ENCODE measurements at regions not wholly inside any gene's neighbourhood (a gene's known extent, or its start where the extent isn't known, plus 50 kb on each side); places are given as distances from the start of the nearest gene placed in this dataset.
A peak's percentile ranks its signal among the peaks of the same experiment; 100 is the strongest.
"Not testable (repeated sequence)": the region's sequence is repeated elsewhere in the genome, so short reads cannot be mapped to it uniquely, and the experiment has no call there.

- peaks cover 3% of the 10 kb centered on the region for H3K4me1 Mint-ChIP-seq (ENCODE audit: low read depth)
- H3K27me3 Mint-ChIP-seq: no peaks in the 10 kb centered on the region
- H3K4me3 Mint-ChIP-seq (ENCODE audit: low read depth): no peak overlapping the region
- TF ChIP-seq CTCF (IDR thresholded peaks at IDR 0.05; ENCODE audit: unreplicated experiment): no peak
- H3K27ac Mint-ChIP-seq: no peak overlapping the region
- H3K9me3 Mint-ChIP-seq (ENCODE audit: low read depth): peaks cover 7% of the 10 kb centered on the region
- DNase-seq (ENCODE audit: low spot score, unreplicated experiment): no peak
- peaks cover 4% of the 10 kb centered on the region for H3K36me3 Mint-ChIP-seq (ENCODE audit: insufficient read depth)
These were observed 289.3 kb downstream of the MDFIC start for GRCh38 chr7:115211171-115211570.

GRCh38 chr7:115210552-115210951 is 288.7 kb downstream of the MDFIC start:
- peaks cover 4% of the 10 kb centered on the region for H3K36me3 Mint-ChIP-seq (ENCODE audit: insufficient read depth)
- no peak overlapping the region for H3K27ac Mint-ChIP-seq
- TF ChIP-seq CTCF (IDR thresholded peaks at IDR 0.05; ENCODE audit: unreplicated experiment): no peak
- no peak for DNase-seq (ENCODE audit: low spot score, unreplicated experiment)
- H3K4me3 Mint-ChIP-seq (ENCODE audit: low read depth): no peak overlapping the region
- H3K27me3 Mint-ChIP-seq: no peaks in the 10 kb centered on the region
- peaks cover 11% of the 10 kb centered on the region for H3K9me3 Mint-ChIP-seq (ENCODE audit: low read depth)
- H3K4me1 Mint-ChIP-seq (ENCODE audit: low read depth): peaks cover 3% of the 10 kb centered on the region

- peak overlapping the region; percentile 31 for H3K27ac Mint-ChIP-seq
- DNase-seq (ENCODE audit: low spot score, unreplicated experiment): no peak
- no peak for TF ChIP-seq CTCF (IDR thresholded peaks at IDR 0.05; ENCODE audit: unreplicated experiment)
These were observed 287.0 kb downstream of the MDFIC start for GRCh38 chr7:115208710-115209560.

GRCh38 chr7:115206374-115206773 is 284.5 kb downstream of the MDFIC start:
- H3K4me3 Mint-ChIP-seq (ENCODE audit: low read depth); H3K27ac Mint-ChIP-seq; DNase-seq (ENCODE audit: low spot score, unreplicated experiment); H3K4me1 Mint-ChIP-seq (ENCODE audit: low read depth); H3K36me3 Mint-ChIP-seq (ENCODE audit: insufficient read depth); H3K27me3 Mint-ChIP-seq: not testable (repeated sequence)
- peaks cover 20% of the 10 kb centered on the region for H3K9me3 Mint-ChIP-seq (ENCODE audit: low read depth)

More at GRCh38 chr7:115208710-115209560, 287.0 kb downstream of the MDFIC start:
- H3K4me3 Mint-ChIP-seq (ENCODE audit: low read depth): no peak overlapping the region
- peaks cover 4% of the 10 kb centered on the region for H3K36me3 Mint-ChIP-seq (ENCODE audit: insufficient read depth)
- H3K9me3 Mint-ChIP-seq (ENCODE audit: low read depth): peaks cover 20% of the 10 kb centered on the region
- no peaks in the 10 kb centered on the region for H3K27me3 Mint-ChIP-seq
- peaks cover 3% of the 10 kb centered on the region for H3K4me1 Mint-ChIP-seq (ENCODE audit: low read depth)

- H3K4me3 Mint-ChIP-seq (ENCODE audit: low read depth): no peak overlapping the region
- H3K36me3 Mint-ChIP-seq (ENCODE audit: insufficient read depth): no peaks in the 10 kb centered on the region
- H3K27me3 Mint-ChIP-seq: no peaks in the 10 kb centered on the region
- H3K4me1 Mint-ChIP-seq (ENCODE audit: low read depth): no peaks in the 10 kb centered on the region
- DNase-seq (ENCODE audit: low spot score, unreplicated experiment): no peak
- H3K27ac Mint-ChIP-seq: no peak overlapping the region
- H3K9me3 Mint-ChIP-seq (ENCODE audit: low read depth): no peaks in the 10 kb centered on the region
- no peak for TF ChIP-seq CTCF (IDR thresholded peaks at IDR 0.05; ENCODE audit: unreplicated experiment)
These were observed 276.2 kb downstream of the MDFIC start for GRCh38 chr7:115198143-115198542.

- Mint-ChIP-seq H3K27me3 (no peaks in the 10 kb centered on the region), H3K9me3 (ENCODE audit: low read depth) (no peaks in the 10 kb centered on the region), H3K27ac (no peak overlapping the region), H3K4me1 (ENCODE audit: low read depth) (no peaks in the 10 kb centered on the region), H3K36me3 (ENCODE audit: insufficient read depth) (no peaks in the 10 kb centered on the region), H3K4me3 (ENCODE audit: low read depth) (no peak overlapping the region)
- no peak for TF ChIP-seq CTCF (IDR thresholded peaks at IDR 0.05; ENCODE audit: unreplicated experiment)
- no peak for DNase-seq (ENCODE audit: low spot score, unreplicated experiment)
These were observed 273.3 kb downstream of the MDFIC start for GRCh38 chr7:115195208-115195607.
